Heart right ventricle (tissue), 16 donors: ENCODE measurements at regions not wholly inside any gene's neighbourhood (a gene's known extent, or its start where the extent isn't known, plus 50 kb on each side); places are given as distances from the start of the nearest gene placed in this dataset.

ENCODE experiments used
- ATAC-seq, 8 donors: fragments of 200-7000 bp; cut with Tn5 transposase; one replicate each; pipeline ENCODE4 v1.9.1; 2020; ENCODE audit warnings: mild to moderate bottlenecking in 8 of 8, moderate library complexity in 8 of 8, moderate number of reproducible peaks in 1 of 8
- DNase-seq, 2 donors: peaks; one replicate each; pipeline ENCODE4 v3.0.0-alpha.2; 2020
- H3K27ac ChIP-seq, 10 donors: fragments of 200-600 bp; sonication (generic) in 2 of 10; one replicate each; pipeline versions ENCODE4 v1.5.0 to v1.8.0; 2020 to 2022; ENCODE audit warnings: mild to moderate bottlenecking in 3 of 10
- H3K27me3 ChIP-seq, 7 donors: fragments of 200-600 bp; one replicate each; pipeline ENCODE4 v1.8.0; 2021 to 2022; ENCODE audit warnings: mild to moderate bottlenecking in 2 of 7
- H3K36me3 ChIP-seq, 9 donors: fragments of 200-600 bp; sonication (generic) in 1 of 9; one replicate each; pipeline versions ENCODE4 v1.5.0 to v1.8.0; 2020 to 2022; ENCODE audit warnings: mild to moderate bottlenecking in 2 of 9
- H3K4me1 ChIP-seq, 9 donors: fragments of 200-600 bp; sonication (generic) in 1 of 9; one replicate each; pipeline versions ENCODE4 v1.5.0 to v1.8.0; 2020 to 2022; ENCODE audit warnings: mild to moderate bottlenecking in 4 of 9
- H3K4me3 ChIP-seq, 10 donors: fragments of 200-600 bp; sonication (generic) in 2 of 10; one replicate each; pipeline versions ENCODE4 v1.5.0 to v1.8.0; 2020 to 2022; ENCODE audit warnings: mild to moderate bottlenecking in 7 of 10, moderate library complexity in 2 of 10
- H3K9me3 ChIP-seq, 11 donors: fragments of 200-600 bp in 10 of 11; sonication (generic) in 2 of 11; one replicate each; pipeline versions ENCODE4 v1.5.0 to v1.8.0; 2013 to 2022; ENCODE audit warnings: mild to moderate bottlenecking in 2 of 11, control low read depth in 1 of 11, moderate library complexity in 1 of 11
- CTCF ChIP-seq, 9 donors: fragments of 200-600 bp; sonication (generic) in 2 of 9; IDR thresholded peaks; one replicate each; pipeline versions ENCODE4 v1.5.0 to v1.8.0; 2021 to 2022; ENCODE audit warnings: antibody characterized with exemption in 9 of 9, mild to moderate bottlenecking in 5 of 9, moderate library complexity in 1 of 9
- WGBS, 2 donors: extraction: QIAGEN DNeasy Blood & Tissue Kit; methylation state at CpG; one replicate each; pipeline ENCODE4 v1.1.7; 2013; ENCODE audit warnings: inconsistent platforms in 1 of 2; 5-methylcytosine and 5-hydroxymethylcytosine counted together
- intact Hi-C, 10 donors: fragments of 100-400 bp; cut with DNase I; formaldehyde crosslinking; loops; one replicate each; pipeline versions ENCODE4 v1.11.1 to v1.14.2; 2022
- donor health status: Arrhythmogenic right ventricular cardiomyopathy.
- donor health status: ischemic (EF 13 %, LVEDD 7.1; RV severe dilation, severe dysfunction).
- donor health status: healthy with polysubstance abuse.
- donor health status: DM: no; HTN: yes; CAD: no.
- donor health status: DM: no; HTN: no; CAD: no.
- donor health status: ischemic (EF 25% LVEDD 6.9; RV normal size, moderate dysfunction).
- donor health status: ischemic (EF 25% LVEDD 5.7; RV mildly dilated, moderate dysfunction).
- donor health status: healthy.
- donor health status: DM: yes; HTN: yes; CAD: no.
- donor health status: Ischemic cardiomyopathy.
- donor health status: ischemic (EF 35%, LVEDD 5.7; RV mildly dilated, moderate dysfunction).
- donor health status: nonischemic (EF 11% LVEDD 7.7; RV severe dilation, severe dysfunction).
- donor health status: DM: yes; HTN: yes; CAD: no.
- donor health status: PGD.
- donor health status: ischemic (EF 29% LVEDD 5.4; RV normal size, mild dysfunction).
- donor health status: nonischemic (EF 23%, LVEDD 6.1; RV moderate dilation, normal function).

GRCh38 chr2:487186-488079, 189.8 kb downstream of the TMEM18 start:
- H3K4me1 ChIP-seq: no peaks in the 10 kb centered on the region
- no peaks in the 10 kb centered on the region for H3K9me3 ChIP-seq
- no peak overlapping the region for H3K27ac ChIP-seq
- no peaks in the 10 kb centered on the region for H3K36me3 ChIP-seq
- intact Hi-C loops: no loop called here
- DNase-seq (no peak), ATAC-seq (no peak)
- H3K27me3 ChIP-seq: peaks cover 0 to 19% (median under 1%) of the 10 kb centered on the region in 7 donors
- 85 to 87% methylated on average over 28 to 29 of the region's 40 CpGs for WGBS, 2 donors
- no peak for TF ChIP-seq CTCF (IDR thresholded peaks at IDR 0.05)
- no peak overlapping the region for H3K4me3 ChIP-seq

DNA sequence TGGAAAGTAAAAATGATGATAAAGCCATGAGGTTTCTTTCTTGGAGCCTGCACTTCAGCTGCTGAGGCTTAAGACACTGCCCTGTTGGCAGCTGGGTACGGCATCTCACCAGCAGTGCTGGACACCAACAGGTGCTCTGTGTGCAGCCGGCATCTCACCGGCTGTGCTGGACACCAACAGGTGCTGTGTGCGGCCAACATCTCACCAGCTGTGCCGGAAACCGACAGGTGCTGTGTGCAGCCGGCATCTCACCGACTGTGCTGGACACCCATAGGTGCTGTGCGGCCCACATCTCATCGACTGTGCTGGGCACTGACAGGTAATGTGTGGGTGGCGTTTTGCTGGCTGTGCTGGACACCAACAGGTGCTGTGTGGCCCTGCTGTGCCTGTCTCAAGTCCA, 190.8 kb downstream of the TMEM18 start:
- Histone ChIP-seq H3K9me3 (no peaks in the 10 kb centered on the region), H3K4me3 (no peak overlapping the region), H3K27ac (no peak overlapping the region), H3K36me3 (no peaks in the 10 kb centered on the region), H3K4me1 (no peaks in the 10 kb centered on the region), H3K27me3 (peaks cover 0 to 17% (median 9%) of the 10 kb centered on the region in 7 donors)
- no peak for TF ChIP-seq CTCF (IDR thresholded peaks at IDR 0.05)
- WGBS, 2 donors: 88 to 90% methylated on average over 11 of the region's 11 CpGs
- DNase-seq (no peak), ATAC-seq (no peak)
- intact Hi-C loops: no loop called here

- ATAC-seq: no peak
- H3K27me3 ChIP-seq: peaks cover 0 to 10% (median 6%) of the 10 kb centered on the region in 7 donors
- no peaks in the 10 kb centered on the region for H3K9me3 ChIP-seq
- no peak for TF ChIP-seq CTCF (IDR thresholded peaks at IDR 0.05)
- WGBS, 2 donors: 76 to 84% methylated on average over 16 of the region's 16 CpGs
- intact Hi-C loops: no loop called here
- no peaks in the 10 kb centered on the region for H3K4me1 ChIP-seq
- H3K36me3 ChIP-seq: no peaks in the 10 kb centered on the region
- DNase-seq: no peak
- H3K4me3 ChIP-seq: no peak overlapping the region
- H3K27ac ChIP-seq: no peak overlapping the region
Measured at GRCh38 chr2:481388-481787, 193.5 kb upstream of the ALKAL2 start.

- intact Hi-C loops: no loop called here
- 63 to 69% methylated on average over 13 of the region's 13 CpGs for WGBS, 2 donors
Measured at GRCh38 chr2:479490-480176, 191.7 kb upstream of the ALKAL2 start.

More at GRCh38 chr2:479490-480176, 191.7 kb upstream of the ALKAL2 start:
- Histone ChIP-seq H3K27ac (no peak overlapping the region), H3K36me3 (no peaks in the 10 kb centered on the region), H3K4me3 (no peak overlapping the region), H3K9me3 (peaks cover 0 to 5% (median 0%) of the 10 kb centered on the region in 11 donors), H3K27me3 (peaks cover 0 to 16% (median 5%) of the 10 kb centered on the region in 7 donors), H3K4me1 (no peaks in the 10 kb centered on the region)
- DNase-seq (no peak), ATAC-seq (no peak)
- no peak for TF ChIP-seq CTCF (IDR thresholded peaks at IDR 0.05)
